ENCODE measurements at regions not wholly inside any gene's neighbourhood (a gene's known extent, or its start where the extent isn't known, plus 50 kb on each side); places are given as distances from the start of the nearest gene placed in this dataset.

GRCh38 chr17:5943232-5943631, 126.9 kb upstream of the WSCD1 start:
- no peak for TF ChIP-seq CTCF (IDR thresholded peaks at IDR 0.05; ENCODE audit: insufficient read depth, low read length)
- TF ChIP-seq SPI1 (IDR thresholded peaks at IDR 0.05; ENCODE audit: borderline replicate concordance, low read depth), result no peak
- no peak for TF ChIP-seq POLR2AphosphoS5 (IDR thresholded peaks at IDR 0.05; ENCODE audit: low read depth)

Data from HL-60 (cell line).